ENCODE measurements at regions not wholly inside any gene's neighbourhood (a gene's known extent, or its start where the extent isn't known, plus 50 kb on each side); places are given as distances from the start of the nearest gene placed in this dataset.

DNA sequence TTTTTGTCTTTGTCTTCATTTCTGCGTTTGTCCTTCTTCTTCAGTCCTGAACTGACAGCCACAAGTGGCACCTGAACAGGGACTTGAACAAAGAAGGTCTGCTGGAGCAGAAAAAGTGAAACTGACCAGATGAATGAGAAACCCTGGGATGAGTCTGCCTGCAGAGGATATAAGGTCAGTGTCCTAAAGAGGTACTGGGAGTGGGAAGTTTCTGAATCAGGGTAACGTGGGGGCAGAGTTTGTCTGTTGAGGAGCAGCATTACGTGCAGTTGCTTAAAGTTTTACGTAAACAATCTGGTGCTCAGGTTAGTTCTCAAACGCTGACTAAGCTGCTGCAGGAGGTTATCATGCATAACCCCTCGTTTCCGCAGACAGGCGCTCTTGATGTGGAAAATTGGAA is 2057.6 kb downstream of the TP53TG3F start:
- no peak overlapping the region for H3K23ac ChIP-seq (ENCODE audit: insufficient read length, low read depth, low read length)
- H3K14ac ChIP-seq (ENCODE audit: insufficient read depth, low read length): no peak overlapping the region
- H3K4me1 ChIP-seq (ENCODE audit: insufficient read depth, low read length): no peaks in the 10 kb centered on the region
- H2BK5ac ChIP-seq (ENCODE audit: insufficient read length, low read length): no peak overlapping the region
- no peak overlapping the region for H3K4ac ChIP-seq (ENCODE audit: low read depth, low read length)
- H3K56ac ChIP-seq (ENCODE audit: insufficient read length, low read depth, low read length): no peak overlapping the region
- no CpG with 5 or more reads among the region's 8 CpGs for WGBS (ENCODE audit: extremely low coverage, insufficient read length, low lambda C conversion rate)
- H3K18ac ChIP-seq (ENCODE audit: insufficient read length, low read depth, low read length): no peak overlapping the region
- H3K4me2 ChIP-seq (ENCODE audit: insufficient read depth, insufficient read length, low read length): no peak overlapping the region
- H4K91ac ChIP-seq (ENCODE audit: insufficient read length, low read depth, low read length): no peak overlapping the region
- H3K9me3 Mint-ChIP-seq: peaks cover 88 to 95% of the 10 kb centered on the region in 2 experiments
- no peaks in the 10 kb centered on the region for H3K4me1 Mint-ChIP-seq
- H3K27me3 Mint-ChIP-seq (ENCODE audit: low read depth): no peaks in the 10 kb centered on the region
- no peak overlapping the region for H2AFZ ChIP-seq (ENCODE audit: low read length)
- peaks cover 79% of the 10 kb centered on the region for H3K9me3 ChIP-seq (ENCODE audit: control insufficient read depth, low read depth, low read length)
- H2BK20ac ChIP-seq (ENCODE audit: low read depth, low read length, poor library complexity, severe bottlenecking): no peak overlapping the region
- H3K27ac ChIP-seq (ENCODE audit: insufficient read length, low read depth, low read length): no peak overlapping the region
- peaks cover 0 to 13% (median 4%) of the 10 kb centered on the region in 3 experiments; a peak in 5 of 7 replicates for H3K36me3 Mint-ChIP-seq (ENCODE audit: insufficient read depth in 1 of 3, low read depth in 3 of 3)
- no peak overlapping the region for H4K8ac ChIP-seq (replicated peaks; ENCODE audit: insufficient read length, low read depth, low read length)
- H3K79me2 ChIP-seq (ENCODE audit: insufficient read depth, low read length): no peaks in the 10 kb centered on the region
- H2BK12ac ChIP-seq (ENCODE audit: insufficient read length, low read depth, low read length): no peak overlapping the region
- H3T11ph ChIP-seq (ENCODE audit: low read length): no peak overlapping the region
- no peak overlapping the region for H3K4me3 Mint-ChIP-seq
- no peak overlapping the region for H4K5ac ChIP-seq (ENCODE audit: insufficient read length, low read depth, low read length)
- H3K9ac ChIP-seq (ENCODE audit: extremely low read depth, insufficient read length, low read length): no peak overlapping the region
- no peak overlapping the region for H3K27ac Mint-ChIP-seq
- H4K20me1 ChIP-seq (ENCODE audit: control insufficient read depth, insufficient read depth, insufficient read length): no peaks in the 10 kb centered on the region
- no peaks in the 10 kb centered on the region for H3K23me2 ChIP-seq (ENCODE audit: insufficient read length, low read depth, low read length, poor library complexity, severe bottlenecking)
- H2BK120ac ChIP-seq (ENCODE audit: low read depth, low read length, poor library complexity, severe bottlenecking): no peak overlapping the region
- H2BK15ac ChIP-seq (ENCODE audit: low read depth, low read length): no peak overlapping the region
- no peak for DNase-seq
- H2AK5ac ChIP-seq (ENCODE audit: insufficient read length, low read length): no peak overlapping the region
- no peak for TF ChIP-seq CTCF (conservative IDR thresholded peaks at IDR 0.05)
- no peaks in the 10 kb centered on the region for H3K79me1 ChIP-seq (ENCODE audit: insufficient read depth, low read depth, low read length, poor library complexity, severe bottlenecking)
- no peaks in the 10 kb centered on the region for H3K27me3 ChIP-seq (ENCODE audit: insufficient read depth, low read length)

Data from H9 (cell line).